Astrocyte (in vitro differentiated cells and primary cell): ENCODE measurements at regions not wholly inside any gene's neighbourhood (a gene's known extent, or its start where the extent isn't known, plus 50 kb on each side); places are given as distances from the start of the nearest gene placed in this dataset.
A peak's percentile ranks its signal among the peaks of the same experiment; 100 is the strongest.

ENCODE experiments used
- DNase-seq: peaks from one replicate; pipeline ENCODE4 v3.0.0-alpha.2; 2010; ENCODE audit warnings: low read depth
- FAIRE-seq: peaks from 2 replicates; lab custom pipeline; 2011; peaks lifted over from hg19 to GRCh38; lab: Jason Lieb, UNC
- H2AFZ ChIP-seq: 2 replicates; pipeline ENCODE4 v1.6.0; 2012; ENCODE audit warnings: low read depth, low read length, inconsistent platforms
- H3K27ac ChIP-seq: 2 replicates; pipeline ENCODE4 v1.5.1; 2011; ENCODE audit warnings: low read depth, low read length, inconsistent platforms
- H3K27me3 ChIP-seq: 2 replicates; pipeline ENCODE4 v1.6.0; 2011; ENCODE audit warnings: low read length, inconsistent platforms; ENCODE audit not compliant: insufficient read depth
- H3K36me3 ChIP-seq: 2 replicates; pipeline ENCODE4 v1.5.1; 2011; ENCODE audit warnings: low read length, inconsistent platforms; ENCODE audit not compliant: insufficient read depth
- H3K4me1 ChIP-seq: 2 replicates; pipeline ENCODE4 v1.5.1; 2011; ENCODE audit warnings: low read length, inconsistent platforms; ENCODE audit not compliant: insufficient read depth
- H3K4me2 ChIP-seq: 2 replicates; pipeline ENCODE4 v1.6.0; 2012; ENCODE audit warnings: low read length, inconsistent platforms
- H3K4me3 ChIP-seq: 2 replicates; pipeline ENCODE4 v1.5.1; 2011; ENCODE audit warnings: low read depth, mild to moderate bottlenecking, low read length, inconsistent platforms; ENCODE audit not compliant: insufficient read depth
- H3K79me2 ChIP-seq: 2 replicates; pipeline ENCODE4 v1.6.0; 2012; ENCODE audit warnings: mild to moderate bottlenecking, low read length, inconsistent platforms; ENCODE audit not compliant: insufficient read depth
- H3K9ac ChIP-seq: 2 replicates; pipeline ENCODE4 v1.6.0; 2012; ENCODE audit warnings: mild to moderate bottlenecking, low read length, inconsistent platforms
- H3K9me3 ChIP-seq: 2 replicates; pipeline ENCODE4 v1.5.1; 2012; ENCODE audit warnings: low read depth, mild to moderate bottlenecking, low read length, inconsistent platforms; ENCODE audit not compliant: insufficient read depth
- H4K20me1 ChIP-seq: 2 replicates; pipeline ENCODE4 v1.6.0; 2012; ENCODE audit warnings: low read length, inconsistent platforms; ENCODE audit not compliant: insufficient read depth
- H3K27ac Mint-ChIP-seq: one replicate; pipeline ENCODE4 v1.8.0; 2021; ENCODE audit warnings: mild to moderate bottlenecking, mixed read lengths; ENCODE audit not compliant: unreplicated experiment
- H3K27me3 Mint-ChIP-seq: one replicate; pipeline ENCODE4 v1.8.0; 2021; ENCODE audit warnings: low read depth, mixed read lengths; ENCODE audit not compliant: unreplicated experiment
- H3K36me3 Mint-ChIP-seq: one replicate; pipeline ENCODE4 v1.8.0; 2021; ENCODE audit warnings: low read depth, mixed read lengths; ENCODE audit not compliant: unreplicated experiment
- H3K4me1 Mint-ChIP-seq: one replicate; pipeline ENCODE4 v1.8.0; 2021; ENCODE audit warnings: low read depth, mixed read lengths; ENCODE audit not compliant: unreplicated experiment
- H3K4me3 Mint-ChIP-seq: one replicate; pipeline ENCODE4 v1.8.0; 2021; ENCODE audit warnings: mild to moderate bottlenecking, moderate library complexity, mixed read lengths; ENCODE audit not compliant: unreplicated experiment
- H3K9me3 Mint-ChIP-seq: one replicate; pipeline ENCODE4 v1.8.0; 2021; ENCODE audit warnings: mild to moderate bottlenecking, mixed read lengths; ENCODE audit not compliant: unreplicated experiment
- CTCF ChIP-seq: IDR thresholded peaks from 2 replicates; pipeline ENCODE4 v1.5.1; 2011; ENCODE audit warnings: low read depth, mild to moderate bottlenecking, inconsistent platforms, low read length, moderate library complexity; ENCODE audit not compliant: insufficient read depth
- EZH2 ChIP-seq: IDR thresholded peaks from 2 replicates; pipeline ENCODE4 v1.6.1; 2012; ENCODE audit warnings: mild to moderate bottlenecking, low read length, inconsistent platforms; ENCODE audit not compliant: insufficient read depth

GRCh38 chr1:82227306-82228095, 426.8 kb downstream of the ADGRL2 start:
- H3K79me2 ChIP-seq, result no peaks in the 10 kb centered on the region
- H2AFZ ChIP-seq, result no peak overlapping the region
- no peaks in the 10 kb centered on the region for H4K20me1 ChIP-seq
- Mint-ChIP-seq H3K9me3 (no peaks in the 10 kb centered on the region), H3K4me1 (peaks cover 8% of the 10 kb centered on the region), H3K27ac (no peak overlapping the region), H3K27me3 (no peaks in the 10 kb centered on the region), H3K4me3 (no peak overlapping the region), H3K36me3 (no peaks in the 10 kb centered on the region)
- DNase-seq (peak; percentile 25), FAIRE-seq (no peak)
- no peak for TF ChIP-seq EZH2
- TF ChIP-seq CTCF, result no peak
- H3K4me2 ChIP-seq, result peak overlapping the region; percentile 33
- no peak overlapping the region for H3K27ac ChIP-seq
- no peak overlapping the region for H3K4me3 ChIP-seq
- no peak overlapping the region for H3K9ac ChIP-seq
- no peaks in the 10 kb centered on the region for H3K36me3 ChIP-seq
- no peaks in the 10 kb centered on the region for H3K9me3 ChIP-seq
- H3K4me1 ChIP-seq, result peaks cover 7% of the 10 kb centered on the region
- H3K27me3 ChIP-seq, result no peaks in the 10 kb centered on the region

- no peak overlapping the region for H3K27ac ChIP-seq
- H3K4me2 ChIP-seq, result no peak overlapping the region
- H3K27me3 ChIP-seq, result no peaks in the 10 kb centered on the region
- H3K27ac Mint-ChIP-seq, result no peak overlapping the region
- no peak overlapping the region for H3K4me3 ChIP-seq
- TF ChIP-seq CTCF, result no peak
- TF ChIP-seq EZH2, result no peak
- no peak overlapping the region for H3K9ac ChIP-seq
- peaks cover 8% of the 10 kb centered on the region for H3K4me1 Mint-ChIP-seq
- DNase-seq (no peak), FAIRE-seq (no peak)
- H3K36me3 Mint-ChIP-seq, result no peaks in the 10 kb centered on the region
- no peaks in the 10 kb centered on the region for H4K20me1 ChIP-seq
- H3K27me3 Mint-ChIP-seq, result no peaks in the 10 kb centered on the region
- no peaks in the 10 kb centered on the region for H3K79me2 ChIP-seq
- no peaks in the 10 kb centered on the region for H3K36me3 ChIP-seq
- peaks cover 7% of the 10 kb centered on the region for H3K4me1 ChIP-seq
- H3K4me3 Mint-ChIP-seq, result no peak overlapping the region
- H2AFZ ChIP-seq, result no peak overlapping the region
- peaks cover 1% of the 10 kb centered on the region for H3K9me3 Mint-ChIP-seq
- no peaks in the 10 kb centered on the region for H3K9me3 ChIP-seq
Measured at GRCh38 chr1:82226186-82226505, 425.4 kb downstream of the ADGRL2 start.
